Activated T-helper 17 cell treated with anti-CD3 and anti-CD28 coated beads, Interleukin-2, amount 50 U/mL, for 72 hours (primary cell): ENCODE measurements at regions not wholly inside any gene's neighbourhood (a gene's known extent, or its start where the extent isn't known, plus 50 kb on each side); places are given as distances from the start of the nearest gene placed in this dataset.
"Not testable (repeated sequence)": the region's sequence is repeated elsewhere in the genome, so short reads cannot be mapped to it uniquely, and the experiment has no call there.

Source experiments
- ATAC-seq: fragments of 150-1000 bp; cut with Tn5 transposase; replicated peaks from 2 replicates; pipeline ENCODE4 v1.10.0; 2021; ENCODE audit warnings: mild to moderate bottlenecking, moderate library complexity
- H3K27ac Mint-ChIP-seq: one replicate; pipeline ENCODE4 v1.8.0; 2022; ENCODE audit warnings: mixed read lengths
- H3K27me3 Mint-ChIP-seq: one replicate; pipeline ENCODE4 v1.8.0; 2022; ENCODE audit warnings: mixed read lengths
- H3K36me3 Mint-ChIP-seq: one replicate; pipeline ENCODE4 v1.8.0; 2022; ENCODE audit warnings: low read depth, mild to moderate bottlenecking, mixed read lengths
- H3K4me1 Mint-ChIP-seq: one replicate; pipeline ENCODE4 v1.8.0; 2022; ENCODE audit warnings: mixed read lengths
- H3K4me3 Mint-ChIP-seq: one replicate; pipeline ENCODE4 v1.8.0; 2022; ENCODE audit warnings: mild to moderate bottlenecking, mixed read lengths
- H3K9me3 Mint-ChIP-seq: one replicate; pipeline ENCODE4 v1.8.0; 2022; ENCODE audit warnings: mixed read lengths

- ATAC-seq = no peak
- H3K4me3 Mint-ChIP-seq = no peak overlapping the region
- H3K9me3 Mint-ChIP-seq = no peaks in the 10 kb centered on the region
- peaks cover 42% of the 10 kb centered on the region for H3K27me3 Mint-ChIP-seq
- H3K36me3 Mint-ChIP-seq = no peaks in the 10 kb centered on the region
- H3K4me1 Mint-ChIP-seq = no peaks in the 10 kb centered on the region
- no peak overlapping the region for H3K27ac Mint-ChIP-seq
Observed at GRCh38 chr6:6736791-6737654, 148.5 kb downstream of the LY86 start.

- no peak for ATAC-seq
- H3K27ac Mint-ChIP-seq = no peak overlapping the region
Observed at GRCh38 chr6:6737671-6738070, 149.2 kb downstream of the LY86 start.

GRCh38 chr6:6738108-6738507 is 149.6 kb downstream of the LY86 start:
- Mint-ChIP-seq H3K27ac (no peak overlapping the region), H3K4me1 (no peaks in the 10 kb centered on the region), H3K27me3 (peaks cover 39% of the 10 kb centered on the region), H3K9me3 (no peaks in the 10 kb centered on the region), H3K36me3 (no peaks in the 10 kb centered on the region), H3K4me3 (no peak overlapping the region)
- ATAC-seq = no peak

More at GRCh38 chr6:6737671-6738070, 149.2 kb downstream of the LY86 start:
- Mint-ChIP-seq H3K36me3 (no peaks in the 10 kb centered on the region), H3K9me3 (no peaks in the 10 kb centered on the region), H3K4me3 (no peak overlapping the region), H3K27me3 (peaks cover 41% of the 10 kb centered on the region), H3K4me1 (no peaks in the 10 kb centered on the region)

GRCh38 chr6:6738922-6739716 is 150.6 kb downstream of the LY86 start:
- H3K27ac Mint-ChIP-seq = no peak overlapping the region
- H3K4me1 Mint-ChIP-seq = no peaks in the 10 kb centered on the region
- H3K36me3 Mint-ChIP-seq = no peaks in the 10 kb centered on the region
- no peak overlapping the region for H3K4me3 Mint-ChIP-seq
- peaks cover 32% of the 10 kb centered on the region for H3K27me3 Mint-ChIP-seq
- H3K9me3 Mint-ChIP-seq = no peaks in the 10 kb centered on the region
- no peak for ATAC-seq

- Mint-ChIP-seq H3K27ac (no peak overlapping the region), H3K4me3 (no peak overlapping the region), H3K36me3 (no peaks in the 10 kb centered on the region), H3K27me3 (peaks cover 22% of the 10 kb centered on the region), H3K9me3 (no peaks in the 10 kb centered on the region), H3K4me1 (no peaks in the 10 kb centered on the region)
- ATAC-seq = no peak
Observed at GRCh38 chr6:6740595-6740994, 152.1 kb downstream of the LY86 start.

GRCh38 chr6:6741264-6741663 is 152.7 kb downstream of the LY86 start:
- Mint-ChIP-seq H3K4me3 (no peak overlapping the region), H3K9me3 (no peaks in the 10 kb centered on the region), H3K36me3 (no peaks in the 10 kb centered on the region), H3K4me1 (no peaks in the 10 kb centered on the region), H3K27ac (no peak overlapping the region), H3K27me3 (peaks cover 17% of the 10 kb centered on the region)
- ATAC-seq = no peak

- no peaks in the 10 kb centered on the region for H3K36me3 Mint-ChIP-seq
- H3K9me3 Mint-ChIP-seq = no peaks in the 10 kb centered on the region
- ATAC-seq = no peak
- no peak overlapping the region for H3K27ac Mint-ChIP-seq
- peaks cover 21% of the 10 kb centered on the region for H3K27me3 Mint-ChIP-seq
- no peaks in the 10 kb centered on the region for H3K4me1 Mint-ChIP-seq
- H3K4me3 Mint-ChIP-seq = no peak overlapping the region
Observed at GRCh38 chr6:6742535-6742934, 154.0 kb downstream of the LY86 start.

- H3K36me3 Mint-ChIP-seq = no peaks in the 10 kb centered on the region
- H3K9me3 Mint-ChIP-seq = no peaks in the 10 kb centered on the region
- no peak overlapping the region for H3K27ac Mint-ChIP-seq
- no peak for ATAC-seq
- peaks cover 11% of the 10 kb centered on the region for H3K27me3 Mint-ChIP-seq
- no peaks in the 10 kb centered on the region for H3K4me1 Mint-ChIP-seq
- H3K4me3 Mint-ChIP-seq = no peak overlapping the region
Observed at GRCh38 chr6:6744551-6744950, 156.0 kb downstream of the LY86 start.

- H3K27ac Mint-ChIP-seq, H3K36me3 Mint-ChIP-seq, H3K4me3 Mint-ChIP-seq, H3K4me1 Mint-ChIP-seq, ATAC-seq, H3K9me3 Mint-ChIP-seq: not testable (repeated sequence)
- peaks cover 14% of the 10 kb centered on the region for H3K27me3 Mint-ChIP-seq
Observed at GRCh38 chr6:6745637-6746332, 157.3 kb downstream of the LY86 start.

GRCh38 chr6:6746333-6746969 is 157.9 kb downstream of the LY86 start:
- Mint-ChIP-seq H3K4me3 (no peak overlapping the region), H3K36me3 (no peaks in the 10 kb centered on the region), H3K27me3 (peaks cover 14% of the 10 kb centered on the region), H3K4me1 (peaks cover 5% of the 10 kb centered on the region), H3K9me3 (no peaks in the 10 kb centered on the region), H3K27ac (no peak overlapping the region)
- ATAC-seq = no peak

- Mint-ChIP-seq H3K4me3 (no peak overlapping the region), H3K4me1 (peaks cover 5% of the 10 kb centered on the region), H3K9me3 (no peaks in the 10 kb centered on the region), H3K27me3 (peaks cover 14% of the 10 kb centered on the region), H3K36me3 (no peaks in the 10 kb centered on the region), H3K27ac (no peak overlapping the region)
- no peak for ATAC-seq
Observed at GRCh38 chr6:6746970-6747338, 158.4 kb downstream of the LY86 start.

GRCh38 chr6:6747371-6747770 is 158.9 kb downstream of the LY86 start:
- Mint-ChIP-seq H3K27ac (no peak overlapping the region), H3K27me3 (peaks cover 14% of the 10 kb centered on the region), H3K4me1 (peaks cover 5% of the 10 kb centered on the region), H3K36me3 (no peaks in the 10 kb centered on the region), H3K4me3 (no peak overlapping the region), H3K9me3 (no peaks in the 10 kb centered on the region)
- no peak for ATAC-seq

- Mint-ChIP-seq H3K4me1 (peaks cover 5% of the 10 kb centered on the region), H3K9me3 (no peaks in the 10 kb centered on the region), H3K27me3 (peaks cover 14% of the 10 kb centered on the region), H3K36me3 (no peaks in the 10 kb centered on the region), H3K4me3 (no peak overlapping the region), H3K27ac (no peak overlapping the region)
- no peak for ATAC-seq
Observed at GRCh38 chr6:6748001-6748400, 159.5 kb downstream of the LY86 start.
